ENCODE measurements at regions not wholly inside any gene's neighbourhood (a gene's known extent, or its start where the extent isn't known, plus 50 kb on each side); places are given as distances from the start of the nearest gene placed in this dataset.

- WGBS, 2 donors (ENCODE audit: extremely low coverage in 2 of 2, insufficient read length in 2 of 2, insufficient replicate concordance in 1 of 2): no CpG with 5 or more reads among the region's 4 CpGs
These were observed 288.4 kb upstream of the DPH6 start for GRCh38 chr15:35834216-35834830.

GRCh38 chr15:35834866-35835265 lies 288.9 kb upstream of the DPH6 start:
- H2AFZ ChIP-seq (ENCODE audit: low read length): no peak overlapping the region
- no peaks in the 10 kb centered on the region for H3K36me3 ChIP-seq (replicated peaks in 1 of 2; ENCODE audit: control insufficient read depth in 2 of 2, insufficient read depth in 2 of 2, low read length in 2 of 2)
- no CpG with 5 or more reads among the region's 2 CpGs for WGBS, 2 donors (ENCODE audit: extremely low coverage in 2 of 2, insufficient read length in 2 of 2, insufficient replicate concordance in 1 of 2)
- no peak overlapping the region for H2AK5ac ChIP-seq (ENCODE audit: low read depth, low read length)
- H3K4me1 ChIP-seq (ENCODE audit: control insufficient read depth in 2 of 2, insufficient read depth in 1 of 2, low read depth in 1 of 2, low read length in 2 of 2): peaks cover 2 to 5% of the 10 kb centered on the region in 2 donors
- no peak overlapping the region for H3K4me3 ChIP-seq (ENCODE audit: low read length in 2 of 2)
- no peaks in the 10 kb centered on the region for H3K27me3 ChIP-seq (ENCODE audit: control insufficient read depth in 3 of 3, insufficient read depth in 3 of 3, low read depth in 1 of 3, low read length in 3 of 3)
- no peak overlapping the region for H3K9ac ChIP-seq (ENCODE audit: low read depth, low read length, poor library complexity)
- H3K79me1 ChIP-seq (ENCODE audit: low read depth, low read length): no peaks in the 10 kb centered on the region
- no peak overlapping the region for H3K27ac ChIP-seq (replicated peaks; ENCODE audit: low read length)
- no peak overlapping the region for H3K18ac ChIP-seq (ENCODE audit: low read length)
- H4K8ac ChIP-seq (ENCODE audit: low read depth, low read length): no peak overlapping the region
- H3K23ac ChIP-seq (ENCODE audit: low read depth, low read length, poor library complexity): no peak overlapping the region
- no peaks in the 10 kb centered on the region for H3K9me3 ChIP-seq (replicated peaks in 1 of 2; ENCODE audit: control insufficient read depth in 2 of 2, insufficient read depth in 1 of 2, low read depth in 1 of 2, low read length in 2 of 2)
- H3K4me2 ChIP-seq (ENCODE audit: insufficient read depth, low read length, poor library complexity, severe bottlenecking): no peak overlapping the region
- no peak for DNase-seq (ENCODE audit: low spot score)
- H2BK15ac ChIP-seq (ENCODE audit: low read length): no peak overlapping the region
- no peak overlapping the region for H4K91ac ChIP-seq (ENCODE audit: low read depth, low read length, poor library complexity)
- no peak overlapping the region for H2BK5ac ChIP-seq (ENCODE audit: low read length)
- H3K14ac ChIP-seq (ENCODE audit: low read length): no peak overlapping the region
- no peak overlapping the region for H2BK120ac ChIP-seq (ENCODE audit: low read depth, low read length)
- H2BK12ac ChIP-seq (ENCODE audit: low read length): no peak overlapping the region
- no peak overlapping the region for H3K4ac ChIP-seq (ENCODE audit: low read length)

More at GRCh38 chr15:35834216-35834830, 288.4 kb upstream of the DPH6 start:
- H2AFZ ChIP-seq (ENCODE audit: low read length): no peak overlapping the region
- H3K4me3 ChIP-seq (ENCODE audit: low read length in 2 of 2): no peak overlapping the region
- no peak overlapping the region for H3K4me2 ChIP-seq (ENCODE audit: insufficient read depth, low read length, poor library complexity, severe bottlenecking)
- H3K79me1 ChIP-seq (ENCODE audit: low read depth, low read length): no peaks in the 10 kb centered on the region
- H3K4ac ChIP-seq (ENCODE audit: low read length): no peak overlapping the region
- H3K9me3 ChIP-seq (replicated peaks in 1 of 2; ENCODE audit: control insufficient read depth in 2 of 2, insufficient read depth in 1 of 2, low read depth in 1 of 2, low read length in 2 of 2): no peaks in the 10 kb centered on the region
- no peak overlapping the region for H2BK5ac ChIP-seq (ENCODE audit: low read length)
- H2AK5ac ChIP-seq (ENCODE audit: low read depth, low read length): no peak overlapping the region
- H3K9ac ChIP-seq (ENCODE audit: low read depth, low read length, poor library complexity): no peak overlapping the region
- no peak overlapping the region for H3K18ac ChIP-seq (ENCODE audit: low read length)
- no peak overlapping the region for H3K14ac ChIP-seq (ENCODE audit: low read length)
- H4K8ac ChIP-seq (ENCODE audit: low read depth, low read length): no peak overlapping the region
- no peak overlapping the region for H2BK120ac ChIP-seq (ENCODE audit: low read depth, low read length)
- H3K36me3 ChIP-seq (replicated peaks in 1 of 2; ENCODE audit: control insufficient read depth in 2 of 2, insufficient read depth in 2 of 2, low read length in 2 of 2): no peaks in the 10 kb centered on the region
- no peak for DNase-seq (ENCODE audit: low spot score)
- no peak overlapping the region for H4K91ac ChIP-seq (ENCODE audit: low read depth, low read length, poor library complexity)
- no peak overlapping the region for H3K23ac ChIP-seq (ENCODE audit: low read depth, low read length, poor library complexity)
- H2BK15ac ChIP-seq (ENCODE audit: low read length): no peak overlapping the region
- H3K4me1 ChIP-seq (ENCODE audit: control insufficient read depth in 2 of 2, insufficient read depth in 1 of 2, low read depth in 1 of 2, low read length in 2 of 2): peaks cover 2 to 5% of the 10 kb centered on the region in 2 donors
- no peak overlapping the region for H2BK12ac ChIP-seq (ENCODE audit: low read length)
- H3K27ac ChIP-seq (replicated peaks; ENCODE audit: low read length): no peak overlapping the region
- no peaks in the 10 kb centered on the region for H3K27me3 ChIP-seq (ENCODE audit: control insufficient read depth in 3 of 3, insufficient read depth in 3 of 3, low read depth in 1 of 3, low read length in 3 of 3)

GRCh38 chr15:35838424-35839111 lies 292.6 kb upstream of the DPH6 start:
- Histone ChIP-seq H2BK120ac (ENCODE audit: low read depth, low read length) (no peak overlapping the region), H4K8ac (ENCODE audit: low read depth, low read length) (no peak overlapping the region), H3K4me2 (ENCODE audit: insufficient read depth, low read length, poor library complexity, severe bottlenecking) (no peak overlapping the region), H2AK5ac (ENCODE audit: low read depth, low read length) (no peak overlapping the region), H4K91ac (ENCODE audit: low read depth, low read length, poor library complexity) (no peak overlapping the region), H3K9ac (ENCODE audit: low read depth, low read length, poor library complexity) (no peak overlapping the region), H3K4me3 (ENCODE audit: low read length in 2 of 2) (no peak overlapping the region), H3K14ac (ENCODE audit: low read length) (no peak overlapping the region), H3K27ac (replicated peaks; ENCODE audit: low read length) (no peak overlapping the region), H2BK12ac (ENCODE audit: low read length) (no peak overlapping the region), H3K9me3 (replicated peaks in 1 of 2; ENCODE audit: control insufficient read depth in 2 of 2, insufficient read depth in 1 of 2, low read depth in 1 of 2, low read length in 2 of 2) (no peaks in the 10 kb centered on the region), H3K36me3 (replicated peaks in 1 of 2; ENCODE audit: control insufficient read depth in 2 of 2, insufficient read depth in 2 of 2, low read length in 2 of 2) (no peaks in the 10 kb centered on the region), H3K23ac (ENCODE audit: low read depth, low read length, poor library complexity) (no peak overlapping the region), H2BK5ac (ENCODE audit: low read length) (no peak overlapping the region), H3K4me1 (ENCODE audit: control insufficient read depth in 2 of 2, insufficient read depth in 1 of 2, low read depth in 1 of 2, low read length in 2 of 2) (peaks cover 2 to 5% of the 10 kb centered on the region in 2 donors), H3K18ac (ENCODE audit: low read length) (no peak overlapping the region), H3K27me3 (ENCODE audit: control insufficient read depth in 3 of 3, insufficient read depth in 3 of 3, low read depth in 1 of 3, low read length in 3 of 3) (no peaks in the 10 kb centered on the region), H3K79me1 (ENCODE audit: low read depth, low read length) (no peaks in the 10 kb centered on the region), H3K4ac (ENCODE audit: low read length) (no peak overlapping the region), H2AFZ (ENCODE audit: low read length) (peak overlapping the region; percentile 39), H2BK15ac (ENCODE audit: low read length) (no peak overlapping the region)
- no peak for DNase-seq (ENCODE audit: low spot score)
- WGBS, 2 donors (ENCODE audit: extremely low coverage in 2 of 2, insufficient read length in 2 of 2, insufficient replicate concordance in 1 of 2): no CpG with 5 or more reads among the region's 12 CpGs

GRCh38 chr15:35842631-35843030 lies 296.7 kb upstream of the DPH6 start:
- DNase-seq (ENCODE audit: low spot score): no peak
- Histone ChIP-seq H4K91ac (ENCODE audit: low read depth, low read length, poor library complexity) (no peak overlapping the region), H3K36me3 (replicated peaks in 1 of 2; ENCODE audit: control insufficient read depth in 2 of 2, insufficient read depth in 2 of 2, low read length in 2 of 2) (no peaks in the 10 kb centered on the region), H3K23ac (ENCODE audit: low read depth, low read length, poor library complexity) (no peak overlapping the region), H3K79me1 (ENCODE audit: low read depth, low read length) (no peaks in the 10 kb centered on the region), H2AK5ac (ENCODE audit: low read depth, low read length) (no peak overlapping the region), H3K4me3 (ENCODE audit: low read length in 2 of 2) (no peak overlapping the region), H2BK5ac (ENCODE audit: low read length) (no peak overlapping the region), H2BK120ac (ENCODE audit: low read depth, low read length) (no peak overlapping the region), H3K18ac (ENCODE audit: low read length) (no peak overlapping the region), H3K14ac (ENCODE audit: low read length) (no peak overlapping the region), H2BK12ac (ENCODE audit: low read length) (no peak overlapping the region), H3K9ac (ENCODE audit: low read depth, low read length, poor library complexity) (no peak overlapping the region), H3K9me3 (replicated peaks in 1 of 2; ENCODE audit: control insufficient read depth in 2 of 2, insufficient read depth in 1 of 2, low read depth in 1 of 2, low read length in 2 of 2) (no peaks in the 10 kb centered on the region), H2AFZ (ENCODE audit: low read length) (no peak overlapping the region), H3K4ac (ENCODE audit: low read length) (no peak overlapping the region), H3K27me3 (ENCODE audit: control insufficient read depth in 3 of 3, insufficient read depth in 3 of 3, low read depth in 1 of 3, low read length in 3 of 3) (no peaks in the 10 kb centered on the region), H3K4me2 (ENCODE audit: insufficient read depth, low read length, poor library complexity, severe bottlenecking) (no peak overlapping the region), H2BK15ac (ENCODE audit: low read length) (no peak overlapping the region), H3K27ac (replicated peaks; ENCODE audit: low read length) (no peak overlapping the region), H4K8ac (ENCODE audit: low read depth, low read length) (no peak overlapping the region), H3K4me1 (ENCODE audit: control insufficient read depth in 2 of 2, insufficient read depth in 1 of 2, low read depth in 1 of 2, low read length in 2 of 2) (peaks cover 2 to 5% of the 10 kb centered on the region in 2 donors)
- WGBS, 2 donors (ENCODE audit: extremely low coverage in 2 of 2, insufficient read length in 2 of 2, insufficient replicate concordance in 1 of 2): no CpG with 5 or more reads among the region's 3 CpGs
